ENCODE measurements at regions not wholly inside any gene's neighbourhood (a gene's known extent, or its start where the extent isn't known, plus 50 kb on each side); places are given as distances from the start of the nearest gene placed in this dataset.

GRCh38 chr16:63981639-63982038 is 1140.2 kb downstream of the CDH11 start:
- H3K4me3 ChIP-seq (ENCODE audit: low read depth, low read length) = no peak overlapping the region
- no peak for DNase-seq (ENCODE audit: low read depth)

- H3K4me3 ChIP-seq (ENCODE audit: low read depth, low read length) = no peak overlapping the region
- DNase-seq (ENCODE audit: low read depth) = no peak
Observed at GRCh38 chr16:63980763-63981162, 1141.1 kb downstream of the CDH11 start.

GRCh38 chr16:63978240-63978639 is 1143.6 kb downstream of the CDH11 start:
- no peak overlapping the region for H3K4me3 ChIP-seq (ENCODE audit: low read depth, low read length)
- no peak for DNase-seq (ENCODE audit: low read depth)

GRCh38 chr16:63976345-63976744 is 1145.5 kb downstream of the CDH11 start:
- H3K4me3 ChIP-seq (ENCODE audit: low read depth, low read length) = no peak overlapping the region
- DNase-seq (ENCODE audit: low read depth) = no peak

GRCh38 chr16:63975669-63976068 is 1146.2 kb downstream of the CDH11 start:
- H3K4me3 ChIP-seq (ENCODE audit: low read depth, low read length) = no peak overlapping the region
- DNase-seq (ENCODE audit: low read depth) = no peak

- no peak overlapping the region for H3K4me3 ChIP-seq (ENCODE audit: low read depth, low read length)
- no peak for DNase-seq (ENCODE audit: low read depth)
Observed at GRCh38 chr16:63967966-63968365, 1153.9 kb downstream of the CDH11 start.

GRCh38 chr16:63960321-63960720 is 1161.5 kb downstream of the CDH11 start:
- H3K4me3 ChIP-seq (ENCODE audit: low read depth, low read length) = no peak overlapping the region
- no peak for DNase-seq (ENCODE audit: low read depth)

GRCh38 chr16:63947022-63947421 is 1174.8 kb downstream of the CDH11 start:
- H3K4me3 ChIP-seq (ENCODE audit: low read depth, low read length) = no peak overlapping the region
- DNase-seq (ENCODE audit: low read depth) = no peak

GRCh38 chr16:63945806-63946205 is 1176.1 kb downstream of the CDH11 start:
- no peak overlapping the region for H3K4me3 ChIP-seq (ENCODE audit: low read depth, low read length)
- DNase-seq (ENCODE audit: low read depth) = no peak

- DNase-seq (ENCODE audit: low read depth) = no peak
- no peak overlapping the region for H3K4me3 ChIP-seq (ENCODE audit: low read depth, low read length)
Observed at GRCh38 chr16:63943566-63943965, 1178.3 kb downstream of the CDH11 start.

GRCh38 chr16:63938661-63939060 is 1183.2 kb downstream of the CDH11 start:
- H3K4me3 ChIP-seq (ENCODE audit: low read depth, low read length) = no peak overlapping the region
- DNase-seq (ENCODE audit: low read depth) = peak; percentile 6

GRCh38 chr16:63933841-63934240 is 1188.0 kb downstream of the CDH11 start:
- DNase-seq (ENCODE audit: low read depth) = no peak
- no peak overlapping the region for H3K4me3 ChIP-seq (ENCODE audit: low read depth, low read length)

- no peak for DNase-seq (ENCODE audit: low read depth)
- no peak overlapping the region for H3K4me3 ChIP-seq (ENCODE audit: low read depth, low read length)
Observed at GRCh38 chr16:63928421-63928820, 1193.4 kb downstream of the CDH11 start.

- H3K4me3 ChIP-seq (ENCODE audit: low read depth, low read length) = no peak overlapping the region
- no peak for DNase-seq (ENCODE audit: low read depth)
Observed at GRCh38 chr16:63925221-63925620, 1196.6 kb downstream of the CDH11 start.

GRCh38 chr16:63922560-63922959 is 1199.3 kb downstream of the CDH11 start:
- no peak for DNase-seq (ENCODE audit: low read depth)
- no peak overlapping the region for H3K4me3 ChIP-seq (ENCODE audit: low read depth, low read length)

- H3K4me3 ChIP-seq (ENCODE audit: low read depth, low read length) = no peak overlapping the region
- DNase-seq (ENCODE audit: low read depth) = no peak
Observed at GRCh38 chr16:63921737-63922295, 1200.0 kb downstream of the CDH11 start.

GRCh38 chr16:63913290-63913689 is 1208.6 kb downstream of the CDH11 start:
- H3K4me3 ChIP-seq (ENCODE audit: low read depth, low read length) = no peak overlapping the region
- no peak for DNase-seq (ENCODE audit: low read depth)

GRCh38 chr16:63907251-63907650 is 1214.6 kb downstream of the CDH11 start:
- H3K4me3 ChIP-seq (ENCODE audit: low read depth, low read length) = no peak overlapping the region
- DNase-seq (ENCODE audit: low read depth) = no peak

GRCh38 chr16:63904930-63905329 is 1216.9 kb downstream of the CDH11 start:
- H3K4me3 ChIP-seq (ENCODE audit: low read depth, low read length) = no peak overlapping the region
- no peak for DNase-seq (ENCODE audit: low read depth)

- no peak overlapping the region for H3K4me3 ChIP-seq (ENCODE audit: low read depth, low read length)
- DNase-seq (ENCODE audit: low read depth) = no peak
Observed at GRCh38 chr16:63904182-63904581, 1217.7 kb downstream of the CDH11 start.

- no peak overlapping the region for H3K4me3 ChIP-seq (ENCODE audit: low read depth, low read length)
- DNase-seq (ENCODE audit: low read depth) = no peak
Observed at GRCh38 chr16:63896383-63897109, 1225.3 kb downstream of the CDH11 start.

Measured in skeletal muscle cell (primary cell).